ENCODE measurements at regions not wholly inside any gene's neighbourhood (a gene's known extent, or its start where the extent isn't known, plus 50 kb on each side); places are given as distances from the start of the nearest gene placed in this dataset.

DNA sequence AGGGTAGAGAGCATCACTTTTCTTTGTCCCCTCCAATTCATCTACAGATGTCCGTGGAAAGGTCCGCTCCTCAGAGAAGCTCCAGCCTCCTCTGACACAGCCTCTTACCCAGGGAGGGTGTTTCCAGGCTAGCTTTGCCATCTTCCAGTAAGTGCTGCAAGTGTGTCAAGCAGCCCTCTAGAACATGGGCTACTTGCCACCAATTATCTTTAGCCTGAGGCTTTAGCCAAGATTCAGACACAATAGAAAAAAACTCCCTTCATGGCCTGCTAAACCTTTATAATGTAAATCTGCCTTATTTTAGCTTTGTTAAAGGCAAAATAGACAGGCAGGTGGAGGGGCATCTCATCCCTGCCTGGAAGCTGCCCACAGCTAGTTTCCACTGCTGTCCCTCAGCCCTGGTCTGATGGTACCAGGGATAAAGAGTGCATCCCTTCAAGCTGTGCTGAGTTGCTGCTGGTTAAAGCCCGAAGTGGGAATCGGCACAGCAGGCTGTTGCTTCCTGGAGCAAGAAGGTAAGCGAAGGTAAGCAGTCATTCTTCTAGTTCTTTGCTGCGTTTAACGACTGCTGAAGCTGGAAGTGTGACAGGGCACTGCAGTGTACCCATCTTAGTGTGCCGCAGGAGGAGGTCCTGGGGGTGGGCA lies 190.1 kb upstream of the E2F8 start:
- Histone ChIP-seq H3K9ac (replicated peaks in 1 of 4; ENCODE audit: extremely low read depth in 1 of 4, low read depth in 3 of 4, low read length in 3 of 4) (no peak overlapping the region), H3K4me2 (ENCODE audit: insufficient read depth in 1 of 2, low read depth in 2 of 2, low read length in 2 of 2) (no peak overlapping the region), H3K9me3 (ENCODE audit: insufficient read depth in 2 of 2, low read depth in 1 of 2, low read length in 1 of 2) (no peaks in the 10 kb centered on the region), H2BK120ac (replicated peaks; ENCODE audit: low read depth, low read length) (no peak overlapping the region), H4K91ac (replicated peaks; ENCODE audit: insufficient read length, low read length) (no peak overlapping the region), H3K18ac (ENCODE audit: extremely low read depth, low read length) (no peak overlapping the region; the same call in 1 of the 2 replicates), H3K79me1 (ENCODE audit: low read depth, low read length) (no peaks in the 10 kb centered on the region), H2BK15ac (ENCODE audit: low read length) (peak overlapping the region; percentile 53; the same call in 1 of the 2 replicates), H3K56ac (replicated peaks; ENCODE audit: insufficient read length, low read depth, low read length) (no peak overlapping the region), H2BK20ac (ENCODE audit: low read length) (0 out of 2 replicates have a peak overlapping the region, but pooled peaks have one; percentile 6), H2AFZ (ENCODE audit: low read length) (no peak overlapping the region), H2AK5ac (ENCODE audit: low read depth, low read length) (no peak overlapping the region), H4K20me1 (replicated peaks in 1 of 2; ENCODE audit: control insufficient read depth in 1 of 2, insufficient read depth in 2 of 2, low read length in 2 of 2) (no peaks in the 10 kb centered on the region), H3K4ac (replicated peaks; ENCODE audit: insufficient read length, low read depth, low read length) (no peak overlapping the region), H3K4me3 (ENCODE audit: extremely low read depth in 1 of 4, insufficient read depth in 2 of 4, low read depth in 3 of 4, low read length in 4 of 4) (no peak overlapping the region), H3K27me3 (replicated peaks in 1 of 4; ENCODE audit: control insufficient read depth in 3 of 4, extremely low read depth in 1 of 4, insufficient read depth in 3 of 4, low read length in 3 of 4) (0 out of 7 replicates have a peak, but pooled peaks cover 0 to 2% (median 0%) of the 10 kb centered on the region in 4 experiments), H3K79me2 (ENCODE audit: control insufficient read depth in 1 of 2, insufficient read depth in 2 of 2, low read length in 2 of 2) (no peaks in the 10 kb centered on the region), H4K5ac (ENCODE audit: insufficient read length, low read depth, low read length) (no peak overlapping the region), H2BK12ac (ENCODE audit: low read depth, low read length) (peak overlapping the region; percentile 69; the same call in 1 of the 2 replicates), H3K14ac (ENCODE audit: insufficient read length) (no peak overlapping the region), H3K36me3 (ENCODE audit: control insufficient read depth in 2 of 4, insufficient read depth in 4 of 4, low read length in 3 of 4) (no peaks in the 10 kb centered on the region), H2BK5ac (ENCODE audit: low read depth, low read length) (0 out of 2 replicates have a peak overlapping the region, but pooled peaks have one; percentile 12), H3K4me1 (replicated peaks in 1 of 4; ENCODE audit: control insufficient read depth in 3 of 4, insufficient read depth in 4 of 4, low read length in 3 of 4) (peaks cover 2 to 16% (median 6%) of the 10 kb centered on the region in 4 experiments; a peak in 6 of 7 replicates), H3K23ac (ENCODE audit: insufficient read length) (no peak overlapping the region), H3K23me2 (ENCODE audit: low read depth, low read length) (no peaks in the 10 kb centered on the region), H4K8ac (ENCODE audit: extremely low read depth, insufficient read depth, low read length) (no peak overlapping the region), H3K27ac (ENCODE audit: low read depth, low read length) (no peak overlapping the region)
- WGBS, 2 experiments (ENCODE audit: extremely low coverage in 1 of 2, insufficient coverage in 1 of 2, insufficient read length in 1 of 2, insufficient replicate concordance in 2 of 2, low coverage in 1 of 2, low lambda C conversion rate in 2 of 2, missing lambda C conversion rate in 1 of 2) = 77% methylated on average over 8 of the region's 8 CpGs; no CpG with 5 or more reads in 1 of the 2 experiments
- no peak for FAIRE-seq
- TF ChIP-seq CBX8 (IDR thresholded peaks at IDR 0.05; ENCODE audit: borderline replicate concordance, low read depth, low read length) = no peak
- TF ChIP-seq EP300 (IDR thresholded peaks at IDR 0.05; ENCODE audit: borderline replicate concordance in 1 of 2, low read depth in 2 of 2, low read length in 2 of 2) = no peak
- TF ChIP-seq HDAC6 (IDR thresholded peaks at IDR 0.05; ENCODE audit: low read depth, low read length) = no peak
- no peak for TF ChIP-seq SIRT6 (IDR thresholded peaks at IDR 0.05; ENCODE audit: low read length)
- TF ChIP-seq, protein P1, sequence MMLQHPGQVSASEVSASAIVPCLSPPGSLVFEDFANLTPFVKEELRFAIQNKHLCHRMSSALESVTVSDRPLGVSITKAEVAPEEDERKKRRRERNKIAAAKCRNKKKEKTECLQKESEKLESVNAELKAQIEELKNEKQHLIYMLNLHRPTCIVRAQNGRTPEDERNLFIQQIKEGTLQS (IDR thresholded peaks at IDR 0.05; ENCODE audit: insufficient read depth, low read depth, low read length) = no peak
- TF ChIP-seq SIN3A (conservative IDR thresholded peaks at IDR 0.05 in 1 of 2, IDR thresholded peaks at IDR 0.05 in 1 of 2; ENCODE audit: low read depth in 1 of 2, low read length in 2 of 2) = no peak
- ChIA-PET POLR2A (ENCODE audit: partially characterized antibody) (no interaction called here), CTCF (ENCODE audit: partially characterized antibody) (interaction anchor here (1.3 to 2.4 kb wide), 4 partner anchors 9 to 85 kb away, joined by 3 to 6 read pairs (median 4); no protein-coding TSS in a partner anchor)
- DNase-seq (ENCODE audit: low read depth in 1 of 2, low spot score in 2 of 2) = no peak
